ENCODE measurements at regions not wholly inside any gene's neighbourhood (a gene's known extent, or its start where the extent isn't known, plus 50 kb on each side); places are given as distances from the start of the nearest gene placed in this dataset.

- TF ChIP-seq CTCF (optimal IDR thresholded peaks at IDR 0.05 in 1 of 3, IDR thresholded peaks at IDR 0.05 in 1 of 3, conservative IDR thresholded peaks at IDR 0.05 in 1 of 3; ENCODE audit: extremely low read depth in 1 of 3, insufficient read depth in 2 of 3, low read length in 3 of 3) (no peak), EZH2 (IDR thresholded peaks at IDR 0.05; ENCODE audit: low read length) (no peak)
Observed at GRCh38 chr5:116719106-116719505, 144.5 kb upstream of the SEMA6A start.

All from keratinocyte (primary cell).